ENCODE measurements at regions not wholly inside any gene's neighbourhood (a gene's known extent, or its start where the extent isn't known, plus 50 kb on each side); places are given as distances from the start of the nearest gene placed in this dataset.
"Not testable (repeated sequence)": the region's sequence is repeated elsewhere in the genome, so short reads cannot be mapped to it uniquely, and the experiment has no call there.

DNA sequence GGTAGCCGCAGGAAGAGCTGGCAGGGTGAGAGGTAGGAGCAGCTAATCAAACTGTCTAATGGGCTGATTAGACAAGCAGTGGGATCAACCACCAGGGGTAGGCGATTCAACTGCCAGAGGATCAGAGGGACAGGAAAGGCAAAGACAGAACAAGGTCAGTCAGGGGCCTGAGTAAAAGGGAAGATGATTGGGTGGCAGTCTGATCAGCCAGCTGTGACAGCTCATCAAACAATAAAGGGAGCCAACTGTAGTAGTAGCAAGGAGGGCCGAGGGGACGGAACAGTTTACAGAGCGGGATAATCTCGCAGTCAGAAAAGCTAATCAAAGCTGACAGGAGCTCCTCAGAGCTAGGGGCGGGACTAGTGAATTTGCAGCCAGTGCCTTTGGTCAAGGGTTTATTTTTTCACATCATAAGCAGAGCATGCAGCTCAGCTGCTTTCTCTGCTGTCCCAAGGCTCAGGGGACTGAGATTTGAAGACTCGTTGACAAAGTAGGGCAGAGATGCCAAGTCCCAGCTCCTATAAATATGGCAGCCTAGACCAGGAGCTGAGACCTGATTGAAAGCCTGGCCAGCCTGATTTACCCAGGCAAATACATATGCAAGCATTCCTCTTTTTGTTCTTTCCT lies 418.2 kb downstream of the GABRG2 start:
- DNase-seq (ENCODE audit: low spot score): no peak

DNA sequence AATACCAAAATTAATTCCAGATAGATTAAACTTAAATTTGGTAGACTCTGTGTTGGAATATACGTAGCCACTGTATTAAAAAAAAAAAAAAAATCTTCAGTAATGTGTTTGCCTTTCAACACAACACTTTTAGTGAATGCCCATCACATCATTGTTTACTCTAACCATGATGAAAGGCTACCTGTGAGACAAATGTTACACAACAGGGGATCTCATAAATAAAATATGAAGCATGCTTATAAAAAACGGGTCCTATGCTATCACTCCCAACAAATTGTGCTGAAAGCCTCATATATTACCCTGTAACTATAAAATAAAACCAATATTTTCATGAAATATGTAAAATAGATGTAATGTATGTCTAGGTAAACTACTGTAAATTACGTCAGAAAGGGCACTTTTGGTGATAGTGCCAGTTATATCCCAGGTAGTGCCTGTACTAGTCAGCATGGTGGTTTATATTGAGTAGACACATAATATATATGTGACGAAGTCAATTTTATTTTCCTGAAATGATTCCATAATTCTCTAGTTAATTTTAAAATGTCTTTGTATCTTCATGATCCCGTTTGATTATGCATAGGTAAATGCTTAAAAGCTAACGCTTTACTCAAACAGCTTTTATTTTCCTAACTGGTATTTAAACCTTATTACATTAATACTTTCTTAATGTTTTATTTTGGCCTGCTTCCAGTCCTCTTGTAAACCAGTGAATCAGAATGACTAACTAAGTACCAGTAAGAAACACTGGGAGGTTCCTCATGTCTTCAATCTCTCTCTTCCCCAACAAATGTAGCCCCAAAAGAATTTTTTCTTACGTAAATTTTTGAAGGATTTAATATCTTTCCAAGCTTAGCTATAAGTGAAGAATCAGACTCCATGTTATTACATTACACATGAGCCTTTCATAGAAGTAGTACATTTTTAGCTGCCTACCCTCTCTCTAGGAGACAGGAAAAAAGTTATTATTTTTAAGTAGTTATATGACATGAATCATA lies 420.3 kb downstream of the GABRG2 start:
- no peak for DNase-seq (ENCODE audit: low spot score)

DNA sequence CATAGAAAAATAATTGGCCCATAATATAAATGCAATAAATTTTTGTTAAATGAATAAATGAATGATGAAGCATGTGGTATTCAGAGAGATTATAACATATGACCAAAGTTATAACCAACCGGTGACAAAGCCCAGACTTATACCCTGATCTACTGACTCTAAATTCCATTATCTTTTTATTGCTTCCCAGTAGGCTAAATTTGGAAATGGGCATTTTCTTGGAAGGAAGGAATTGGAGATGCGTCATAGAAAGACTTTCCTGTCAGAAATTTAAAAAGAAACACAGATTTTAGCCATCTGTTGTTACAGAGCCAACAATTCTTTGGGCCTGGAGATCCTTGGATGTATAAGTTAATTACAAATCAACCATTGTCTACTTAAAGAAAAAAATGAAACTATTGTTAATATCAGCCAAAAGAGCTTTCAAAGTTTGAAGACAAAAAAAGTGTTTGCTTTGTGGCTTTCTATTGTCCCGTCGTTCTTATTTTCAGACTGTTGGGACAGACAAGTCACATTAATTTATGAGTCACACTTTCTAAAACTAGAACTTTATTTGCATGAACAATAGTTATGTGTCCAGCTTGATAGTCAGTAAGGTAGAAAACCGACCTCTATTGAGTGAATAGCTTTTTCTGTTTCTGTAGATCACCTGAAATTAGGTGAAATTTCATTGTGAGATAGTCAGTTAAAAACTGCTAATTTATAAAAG lies 428.7 kb downstream of the GABRG2 start:
- no peak for DNase-seq (ENCODE audit: low spot score)

DNA sequence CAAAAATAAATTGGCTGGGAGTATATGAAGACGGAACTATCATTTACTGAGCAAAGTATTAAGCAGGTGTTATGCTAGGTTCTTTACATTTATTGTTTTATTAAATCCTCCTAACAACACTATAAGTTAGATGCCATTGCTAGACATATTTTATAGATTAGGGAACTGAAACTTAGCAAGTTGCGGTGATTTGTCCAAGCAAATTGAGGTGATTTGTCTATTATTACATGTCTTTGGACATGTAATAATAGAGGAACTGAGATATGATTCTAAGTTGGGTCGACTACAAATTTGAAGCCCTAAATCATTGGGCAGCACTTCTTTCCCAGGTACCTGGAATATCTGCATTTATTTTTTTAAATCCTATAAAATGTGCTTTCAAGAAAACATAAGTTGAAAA lies 429.9 kb downstream of the GABRG2 start:
- no peak for DNase-seq (ENCODE audit: low spot score)

DNA sequence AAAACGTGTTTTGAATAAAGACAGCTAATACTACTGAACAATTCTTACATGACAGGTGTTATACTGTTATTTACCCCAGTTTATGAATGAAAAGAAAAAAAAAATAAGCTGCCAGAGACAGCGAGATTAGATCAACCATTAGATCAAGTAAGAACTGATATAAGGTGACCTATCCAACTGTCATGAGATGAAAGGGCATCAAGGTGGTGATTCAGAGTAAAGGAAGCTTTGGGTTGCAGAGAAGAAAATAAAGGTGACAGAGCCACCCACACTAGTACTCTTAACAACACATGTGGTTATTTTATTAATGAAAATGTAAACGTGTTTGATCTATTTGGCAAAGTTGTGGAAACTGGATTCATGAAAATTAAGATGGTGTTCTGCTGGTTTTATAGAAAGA lies 435.2 kb downstream of the GABRG2 start:
- no peak for DNase-seq (ENCODE audit: low spot score)

DNA sequence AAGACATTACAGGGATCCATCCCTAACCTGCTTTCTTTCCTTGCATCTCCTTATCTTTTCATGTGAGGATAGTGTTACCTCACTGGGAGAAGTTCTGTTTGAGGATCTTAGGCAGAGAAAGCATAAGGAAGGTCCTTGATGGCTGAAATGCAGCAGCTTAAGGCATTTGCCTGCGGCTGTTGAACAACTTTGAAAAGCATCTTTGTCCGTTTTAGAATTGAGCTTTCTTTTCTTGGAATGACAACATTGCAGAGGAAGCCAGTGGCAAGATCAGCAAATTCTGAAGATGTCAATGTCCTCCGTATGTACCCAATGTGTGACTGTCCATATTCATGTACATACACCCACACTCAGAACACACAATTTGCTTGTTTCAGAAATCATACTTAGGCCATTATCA lies 436.2 kb downstream of the GABRG2 start:
- peak; percentile 0 for DNase-seq (ENCODE audit: low spot score)

DNA sequence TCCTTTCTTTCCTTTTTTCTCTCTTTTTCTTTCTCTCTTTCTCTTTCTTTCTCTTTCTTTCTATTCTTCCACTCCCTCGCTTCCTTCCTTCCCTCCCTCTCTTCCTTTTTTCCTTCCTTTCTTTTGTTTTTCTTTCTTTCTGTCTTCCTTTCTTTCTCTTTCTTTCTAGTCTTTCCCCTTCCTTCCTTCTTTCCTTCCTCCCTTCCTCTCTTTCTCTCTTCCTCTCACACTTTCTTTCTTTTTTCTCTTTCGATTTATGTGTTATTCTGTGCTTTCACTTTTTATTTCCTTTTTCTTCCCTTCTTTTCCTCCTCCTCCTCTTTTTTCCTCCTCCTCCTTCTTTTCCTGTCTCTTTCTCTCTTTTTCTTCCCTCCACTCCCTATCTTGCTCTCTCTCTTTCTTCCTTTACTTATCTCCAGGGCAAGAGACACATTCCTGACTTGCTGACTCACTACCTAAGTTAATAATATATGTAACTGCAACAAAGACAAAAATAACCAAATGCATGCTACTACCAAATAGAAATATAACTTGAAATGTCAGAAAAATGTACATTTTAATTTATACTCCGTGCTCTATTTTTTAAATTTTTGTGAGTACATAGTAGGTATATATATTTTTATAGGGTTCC lies 445.5 kb downstream of the GABRG2 start:
- no peak for DNase-seq (ENCODE audit: low spot score)

DNA sequence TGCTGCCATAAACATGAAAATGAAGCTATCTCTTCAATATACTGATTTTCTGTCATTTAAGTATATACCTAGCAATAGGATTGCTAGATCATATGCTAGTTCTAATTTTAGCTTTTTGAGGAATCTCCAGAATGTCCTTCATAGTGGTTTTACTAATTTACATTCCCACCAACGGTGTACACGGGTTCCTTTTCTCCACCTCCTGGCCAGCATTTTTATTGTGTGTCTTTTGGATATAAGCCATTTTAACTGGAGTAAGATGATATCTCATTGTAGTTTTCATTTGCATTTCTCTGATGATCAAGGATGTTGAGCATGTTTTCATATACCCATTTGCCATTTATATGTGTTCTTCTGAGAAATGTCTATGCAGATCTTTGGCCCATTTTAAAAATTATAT lies 446.5 kb downstream of the GABRG2 start:
- no peak for DNase-seq (ENCODE audit: low spot score)

DNA sequence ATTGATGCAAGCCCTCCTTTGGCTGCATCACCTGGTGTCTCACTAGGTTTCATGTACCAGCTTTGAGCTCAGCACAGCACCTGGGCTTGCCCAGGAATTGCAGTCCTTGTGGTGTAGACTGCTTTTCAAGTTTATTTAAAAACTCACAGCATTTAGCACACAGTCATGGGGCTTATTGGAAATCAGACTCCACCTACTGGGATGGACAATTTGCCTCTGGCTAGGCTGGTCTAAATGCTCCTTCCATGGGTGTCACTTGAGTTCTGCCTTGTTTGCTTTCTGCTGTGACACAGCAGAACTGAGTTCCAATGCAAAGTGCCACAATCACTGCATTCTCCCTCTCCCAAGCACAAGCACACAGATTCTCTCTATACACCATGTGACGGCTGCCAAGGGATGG lies 453.3 kb downstream of the GABRG2 start:
- DNase-seq (ENCODE audit: low spot score): no peak

DNA sequence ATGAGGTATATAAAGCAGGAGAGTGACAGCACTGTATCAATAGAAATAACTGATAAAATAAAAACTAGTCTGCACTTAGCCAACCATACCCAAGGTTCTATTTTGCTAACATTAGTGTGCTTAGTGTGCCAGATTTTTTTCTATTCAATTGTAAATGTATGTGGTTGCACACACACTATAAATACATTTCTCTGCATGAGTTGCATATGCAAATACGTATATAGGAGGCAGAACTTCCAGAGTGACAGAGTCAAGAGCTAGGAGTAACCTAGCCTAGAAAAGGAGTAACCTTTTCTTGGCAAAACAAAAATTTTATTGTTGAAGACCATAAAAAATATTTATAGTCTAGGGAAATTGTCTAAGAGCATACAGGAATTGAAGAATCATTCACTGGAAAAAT lies 461.6 kb downstream of the GABRG2 start:
- no peak for DNase-seq (ENCODE audit: low spot score)

DNA sequence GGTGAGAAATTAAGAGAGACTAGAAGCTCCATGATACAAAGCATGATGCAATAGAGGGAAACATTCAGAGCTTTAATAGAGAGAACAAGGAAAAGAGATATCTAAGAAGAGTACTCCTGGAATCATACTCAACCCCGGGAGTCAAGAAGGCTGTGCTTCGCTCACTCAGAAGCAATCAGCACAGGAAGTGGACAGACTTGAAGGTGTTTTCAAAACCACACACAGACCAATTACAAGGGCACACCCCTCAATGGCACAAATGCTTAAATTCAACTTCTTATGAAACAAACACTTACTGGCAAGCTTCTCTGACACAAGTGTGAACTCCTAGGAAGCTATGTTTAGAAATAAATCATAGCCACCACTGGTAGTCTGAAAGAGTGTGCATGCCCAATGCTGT lies 462.3 kb downstream of the GABRG2 start:
- no peak for DNase-seq (ENCODE audit: low spot score)

DNA sequence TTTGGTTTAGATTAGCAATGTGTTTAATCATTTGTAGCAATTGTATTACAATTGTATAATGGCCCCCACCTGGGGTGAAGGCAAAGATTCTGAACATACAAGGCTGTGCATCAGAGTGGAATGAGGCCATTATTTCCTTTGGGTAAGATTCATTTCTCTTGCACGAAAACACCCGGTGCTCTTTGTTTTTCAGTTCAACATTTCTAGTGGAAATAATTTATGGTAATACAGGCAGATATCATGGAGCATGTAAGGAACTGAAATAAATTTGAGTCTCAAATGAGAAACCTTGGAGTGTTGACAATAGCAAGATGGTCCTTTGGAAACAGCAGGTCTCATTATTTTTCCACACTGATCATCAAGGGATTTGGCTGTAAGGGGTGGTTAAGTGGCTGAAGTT lies 475.9 kb downstream of the GABRG2 start:
- DNase-seq (ENCODE audit: low spot score): no peak

DNA sequence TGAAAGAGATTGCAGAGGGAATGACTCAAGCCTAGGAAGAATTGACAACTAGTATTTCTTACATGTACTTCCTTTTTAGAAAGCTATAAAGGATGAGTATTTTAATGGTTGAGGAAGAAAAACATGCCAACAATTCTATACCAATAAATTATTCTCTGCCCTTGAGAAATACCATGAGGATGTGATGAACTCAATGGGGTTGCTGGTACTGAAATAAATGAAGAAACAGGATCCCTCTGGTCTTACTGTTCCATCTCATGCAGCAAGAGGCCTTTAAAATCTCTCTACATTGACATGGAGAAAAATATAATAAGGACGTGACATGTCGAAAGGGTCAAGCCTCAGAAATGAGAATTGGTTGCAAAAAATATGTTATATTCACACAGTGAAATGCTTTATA lies 477.3 kb downstream of the GABRG2 start:
- DNase-seq (ENCODE audit: low spot score): no peak

DNA sequence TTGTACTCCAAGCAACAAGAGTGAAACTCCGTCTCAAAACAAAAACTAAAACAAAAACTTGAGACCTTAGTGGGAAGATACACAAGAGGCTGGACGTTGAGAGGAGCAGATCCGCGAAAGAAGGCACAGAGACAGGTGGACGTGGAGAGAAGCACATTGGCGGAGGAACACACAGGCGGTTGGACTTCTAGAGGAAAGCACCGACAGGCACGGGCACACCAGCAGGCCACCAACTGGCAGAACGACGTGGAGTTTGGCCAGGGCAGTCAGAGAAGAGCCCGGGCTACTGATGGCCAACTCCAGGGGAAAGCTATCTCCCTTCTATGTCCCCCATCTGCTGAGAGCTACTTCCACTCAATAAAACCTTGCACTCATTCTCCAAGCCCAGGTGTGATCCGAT lies 482.7 kb downstream of the GABRG2 start:
- DNase-seq (ENCODE audit: low spot score): no peak

DNA sequence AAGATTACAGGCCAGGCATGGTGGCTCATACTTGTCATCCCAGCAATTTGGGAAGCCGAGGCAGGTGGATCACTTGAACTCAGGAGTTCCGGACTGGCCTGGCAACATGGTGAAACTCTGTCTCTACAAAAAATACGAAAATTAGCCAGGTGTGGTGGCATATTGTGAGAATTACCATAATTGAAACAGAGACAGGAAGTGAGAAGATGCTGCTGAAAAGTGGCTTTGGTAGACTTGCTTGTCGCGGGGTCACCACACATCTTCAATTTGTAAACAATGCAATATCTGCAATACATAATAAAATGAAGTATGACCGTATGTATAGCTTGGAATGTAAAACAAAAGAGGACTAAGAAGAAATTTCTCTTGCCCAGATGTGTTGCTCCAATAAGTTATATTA lies 490.5 kb downstream of the GABRG2 start:
- DNase-seq (ENCODE audit: low spot score): no peak

DNA sequence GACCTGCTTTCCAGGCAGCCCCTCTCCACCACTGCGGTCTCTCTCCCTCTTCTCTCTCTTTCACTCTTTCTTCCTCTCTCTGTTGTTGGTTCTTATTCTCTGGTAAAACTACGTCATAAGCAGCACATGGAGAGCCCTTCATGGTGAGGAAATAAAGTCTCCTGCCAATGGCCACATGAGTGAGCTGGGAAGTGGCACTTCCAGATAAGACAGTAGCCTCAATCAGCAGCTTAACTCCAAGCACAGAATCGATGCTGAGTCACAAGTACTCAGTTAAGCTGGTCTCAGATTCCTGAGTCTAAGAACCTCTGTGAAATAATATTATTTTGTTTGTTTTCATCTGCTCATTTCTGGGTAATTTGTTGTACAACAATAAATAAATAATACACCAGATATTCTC lies 500.1 kb downstream of the GABRG2 start:
- DNase-seq (ENCODE audit: low spot score): no peak

DNA sequence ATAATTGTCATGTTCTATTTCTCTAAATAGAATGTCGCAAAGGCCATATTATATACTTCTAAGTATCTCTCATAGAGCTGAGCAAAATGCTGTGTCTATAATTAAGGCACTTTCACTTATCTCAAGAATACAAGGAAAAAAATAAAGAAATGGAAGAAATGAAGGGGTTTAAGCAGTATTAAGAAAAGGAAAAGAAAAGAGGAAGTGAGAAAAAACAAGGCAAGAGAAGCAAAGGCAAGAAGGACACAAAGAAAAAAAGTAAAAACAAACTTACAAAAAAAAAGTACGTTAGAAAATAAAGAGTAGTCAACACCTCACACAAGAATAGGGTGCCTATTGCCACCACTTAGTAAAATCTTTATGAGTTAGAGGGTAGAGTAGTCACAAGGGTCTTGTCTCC lies 506.2 kb downstream of the GABRG2 start:
- no peak for DNase-seq (ENCODE audit: low spot score)

DNA sequence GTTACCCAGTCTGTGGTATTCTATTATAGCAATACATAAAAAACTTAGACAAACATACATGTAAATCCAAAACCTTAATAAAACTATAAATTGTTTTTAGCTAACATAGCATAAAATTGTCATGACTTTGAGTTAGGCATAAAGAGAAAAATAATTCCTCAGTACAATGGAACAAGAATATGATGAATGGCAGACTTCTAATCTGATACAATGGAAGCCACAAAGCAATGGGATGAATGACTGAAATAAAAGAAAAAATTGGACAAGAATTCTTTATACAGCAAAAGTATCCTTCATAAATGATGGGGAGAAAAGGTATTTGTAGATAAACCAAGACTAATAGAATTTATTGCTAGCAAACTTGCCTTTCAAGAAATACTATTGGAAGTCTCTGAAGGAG lies 524.2 kb downstream of the GABRG2 start:
- no peak for DNase-seq (ENCODE audit: low spot score)

DNA sequence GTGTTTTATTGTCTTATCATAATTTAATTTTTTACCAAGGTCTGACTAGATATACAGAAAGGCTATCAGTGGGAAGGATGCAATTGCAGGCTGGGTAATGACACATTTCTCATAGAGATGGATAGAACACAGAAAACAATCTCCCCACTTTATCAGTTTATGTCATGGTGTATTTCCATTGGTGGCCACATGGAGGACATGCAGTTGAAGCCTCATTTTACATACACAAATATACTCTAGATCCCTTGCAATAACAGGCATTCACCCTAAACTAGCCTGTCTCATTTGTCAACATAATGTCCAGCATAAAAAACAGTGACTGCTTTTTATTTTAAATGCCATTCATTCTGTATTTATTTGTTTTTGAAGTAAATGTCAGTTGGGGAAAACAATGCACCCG lies 526.3 kb downstream of the GABRG2 start:
- DNase-seq (ENCODE audit: low spot score): no peak

DNA sequence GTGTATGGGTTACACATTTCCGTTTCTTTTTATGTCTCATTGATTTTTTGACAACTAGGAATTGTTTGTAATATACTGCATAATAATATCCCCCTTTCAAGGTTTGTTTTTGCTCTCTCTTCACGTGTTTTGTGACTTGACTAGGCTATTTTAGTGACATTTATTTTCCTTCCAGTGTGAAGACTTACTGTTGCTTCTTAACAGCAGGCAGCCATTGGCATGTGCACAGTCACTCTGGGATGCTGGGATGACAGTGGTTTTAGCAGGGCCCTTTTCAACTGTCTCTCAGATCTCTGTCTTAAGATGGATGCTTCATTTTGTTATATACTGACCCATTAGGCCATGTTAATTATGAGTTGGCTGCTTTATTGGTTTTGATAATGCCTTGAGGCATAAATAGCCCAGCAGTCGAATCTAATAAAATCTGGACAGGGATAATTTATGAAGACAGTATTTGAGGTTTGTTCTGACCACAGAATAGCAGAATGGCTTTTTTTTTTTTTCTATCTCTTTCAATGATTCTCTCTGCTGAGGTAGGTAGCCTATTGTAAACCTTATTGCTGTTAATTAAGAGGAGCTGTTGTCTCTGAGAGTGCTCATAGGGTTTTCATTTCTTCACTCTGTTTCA lies 536.0 kb downstream of the GABRG2 start:
- DNase-seq (ENCODE audit: low spot score): no peak

DNA sequence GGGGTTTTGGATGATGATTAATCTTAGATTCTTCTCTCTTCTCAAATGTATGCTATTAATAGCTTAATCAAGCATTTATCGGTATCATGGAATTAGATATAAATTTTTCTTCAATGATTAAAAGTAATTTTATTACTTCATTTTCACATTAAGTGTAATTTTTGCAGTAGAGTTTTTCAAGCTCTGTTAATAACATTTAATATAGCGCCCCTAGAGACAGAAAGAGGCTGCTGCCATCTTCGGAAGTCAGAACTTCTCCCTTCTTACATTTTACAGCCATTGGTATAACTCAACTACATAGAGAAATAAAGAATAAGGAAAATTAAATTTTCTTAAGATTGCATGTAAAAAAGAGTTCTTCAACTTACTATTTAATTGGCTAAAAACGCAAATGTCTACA lies 540.3 kb downstream of the GABRG2 start:
- no peak for DNase-seq (ENCODE audit: low spot score)

DNA sequence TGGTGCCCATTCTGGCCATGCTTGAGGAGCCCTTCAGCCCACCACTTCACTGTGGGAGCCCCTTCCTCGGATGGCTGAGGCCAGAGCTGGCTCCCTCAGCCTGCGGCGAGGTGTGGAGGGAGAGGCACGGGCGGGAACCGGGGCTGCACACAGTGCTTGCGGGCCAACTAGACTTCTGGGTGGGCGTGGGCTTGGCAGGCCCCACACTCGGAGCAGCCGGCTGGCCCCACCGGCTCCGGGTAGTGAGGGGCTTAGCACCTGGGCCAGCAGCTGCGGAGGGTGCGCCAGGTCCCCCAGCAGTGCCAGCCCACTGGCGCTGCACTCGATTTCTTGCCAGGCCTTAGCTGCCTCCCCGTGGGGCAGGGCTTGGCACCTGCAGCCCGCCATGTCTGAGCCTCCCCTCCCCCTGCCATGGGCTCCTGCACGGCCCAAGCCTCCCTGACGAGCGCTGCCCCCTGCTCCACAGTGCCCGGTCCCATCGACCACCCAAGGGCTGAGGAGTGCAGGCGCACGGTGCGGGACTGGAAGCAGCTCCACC lies 554.2 kb downstream of the GABRG2 start:
- DNase-seq (ENCODE audit: low spot score): not testable (repeated sequence)
